Dendritic cell treated with granulocyte-macrophage colony-stimulating factor and Interleukin-4, amounts not matched to agents 40 ng/mL and 50 ng/mL, for 4 days (primary cell): ENCODE measurements at regions not wholly inside any gene's neighbourhood (a gene's known extent, or its start where the extent isn't known, plus 50 kb on each side); places are given as distances from the start of the nearest gene placed in this dataset.
"Not testable (repeated sequence)": the region's sequence is repeated elsewhere in the genome, so short reads cannot be mapped to it uniquely, and the experiment has no call there.

ENCODE experiments used
- H3K27ac Mint-ChIP-seq: one replicate; pipeline ENCODE4 v1.8.0; 2022; ENCODE audit warnings: mild to moderate bottlenecking, mixed read lengths
- H3K27me3 Mint-ChIP-seq: one replicate; pipeline ENCODE4 v1.8.0; 2022; ENCODE audit warnings: mild to moderate bottlenecking, mixed read lengths
- H3K36me3 Mint-ChIP-seq: one replicate; pipeline ENCODE4 v1.8.0; 2022; ENCODE audit warnings: low read depth, mixed read lengths
- H3K4me1 Mint-ChIP-seq: one replicate; pipeline ENCODE4 v1.8.0; 2022; ENCODE audit warnings: low read depth, mixed read lengths
- H3K4me3 Mint-ChIP-seq: one replicate; pipeline ENCODE4 v1.8.0; 2022; ENCODE audit warnings: mild to moderate bottlenecking, moderate library complexity, mixed read lengths
- H3K9me3 Mint-ChIP-seq: one replicate; pipeline ENCODE4 v1.8.0; 2022; ENCODE audit warnings: mixed read lengths
- intact Hi-C: fragments of 100-400 bp; cut with micrococcal nuclease; formaldehyde crosslinking; loops from one replicate; pipeline ENCODE4 v1.15.0; 2022

GRCh38 chr9:65566018-65566417 lies 109.7 kb upstream of the ZNG1E start:
- H3K4me1 Mint-ChIP-seq, H3K4me3 Mint-ChIP-seq, H3K36me3 Mint-ChIP-seq, H3K27me3 Mint-ChIP-seq, H3K27ac Mint-ChIP-seq, intact Hi-C loops: not testable (repeated sequence)
- peaks cover 33% of the 10 kb centered on the region for H3K9me3 Mint-ChIP-seq

GRCh38 chr9:65519018-65519417 lies 156.7 kb upstream of the ZNG1E start:
- H3K4me3 Mint-ChIP-seq, intact Hi-C loops, H3K9me3 Mint-ChIP-seq, H3K27me3 Mint-ChIP-seq, H3K4me1 Mint-ChIP-seq, H3K36me3 Mint-ChIP-seq, H3K27ac Mint-ChIP-seq: not testable (repeated sequence)

GRCh38 chr9:65514465-65514864 lies 161.3 kb upstream of the ZNG1E start:
- H3K27me3 Mint-ChIP-seq, intact Hi-C loops, H3K27ac Mint-ChIP-seq, H3K4me3 Mint-ChIP-seq, H3K36me3 Mint-ChIP-seq, H3K4me1 Mint-ChIP-seq, H3K9me3 Mint-ChIP-seq: not testable (repeated sequence)

- H3K36me3 Mint-ChIP-seq, intact Hi-C loops, H3K27me3 Mint-ChIP-seq, H3K4me3 Mint-ChIP-seq, H3K4me1 Mint-ChIP-seq, H3K27ac Mint-ChIP-seq: not testable (repeated sequence)
- H3K9me3 Mint-ChIP-seq = peaks cover 14% of the 10 kb centered on the region
Observed at GRCh38 chr9:65507897-65508296, 167.8 kb upstream of the ZNG1E start.

- not testable (repeated sequence) for H3K27me3 Mint-ChIP-seq
Observed at GRCh38 chr9:65504686-65505085, 171.0 kb upstream of the ZNG1E start.

GRCh38 chr9:65503696-65504095 lies 172.0 kb upstream of the ZNG1E start:
- H3K36me3 Mint-ChIP-seq, H3K27ac Mint-ChIP-seq, H3K4me1 Mint-ChIP-seq, intact Hi-C loops, H3K27me3 Mint-ChIP-seq, H3K4me3 Mint-ChIP-seq: not testable (repeated sequence)
- peaks cover 14% of the 10 kb centered on the region for H3K9me3 Mint-ChIP-seq

More at GRCh38 chr9:65504686-65505085, 171.0 kb upstream of the ZNG1E start:
- H3K9me3 Mint-ChIP-seq = peaks cover 14% of the 10 kb centered on the region
- intact Hi-C loops, H3K4me1 Mint-ChIP-seq, H3K36me3 Mint-ChIP-seq, H3K27ac Mint-ChIP-seq, H3K4me3 Mint-ChIP-seq: not testable (repeated sequence)

- intact Hi-C loops, H3K27ac Mint-ChIP-seq, H3K36me3 Mint-ChIP-seq, H3K27me3 Mint-ChIP-seq, H3K4me3 Mint-ChIP-seq, H3K4me1 Mint-ChIP-seq: not testable (repeated sequence)
- peaks cover 52% of the 10 kb centered on the region for H3K9me3 Mint-ChIP-seq
Observed at GRCh38 chr9:65482890-65483289, 192.8 kb upstream of the ZNG1E start.

GRCh38 chr9:65481291-65481690 lies 194.4 kb upstream of the ZNG1E start:
- intact Hi-C loops, H3K27me3 Mint-ChIP-seq, H3K4me3 Mint-ChIP-seq, H3K4me1 Mint-ChIP-seq, H3K36me3 Mint-ChIP-seq, H3K27ac Mint-ChIP-seq: not testable (repeated sequence)
- H3K9me3 Mint-ChIP-seq = peaks cover 45% of the 10 kb centered on the region

GRCh38 chr9:65474891-65475290 lies 189.9 kb upstream of the FOXD4L5 start:
- H3K4me1 Mint-ChIP-seq, H3K4me3 Mint-ChIP-seq, H3K27me3 Mint-ChIP-seq, H3K36me3 Mint-ChIP-seq, H3K27ac Mint-ChIP-seq, intact Hi-C loops: not testable (repeated sequence)
- H3K9me3 Mint-ChIP-seq = peaks cover 53% of the 10 kb centered on the region

GRCh38 chr9:65473059-65473822 lies 188.2 kb upstream of the FOXD4L5 start:
- H3K9me3 Mint-ChIP-seq = peaks cover 56% of the 10 kb centered on the region
- H3K4me1 Mint-ChIP-seq, intact Hi-C loops, H3K4me3 Mint-ChIP-seq, H3K27me3 Mint-ChIP-seq, H3K27ac Mint-ChIP-seq, H3K36me3 Mint-ChIP-seq: not testable (repeated sequence)

- peaks cover 63% of the 10 kb centered on the region for H3K9me3 Mint-ChIP-seq
- H3K27me3 Mint-ChIP-seq, H3K27ac Mint-ChIP-seq, H3K4me3 Mint-ChIP-seq, intact Hi-C loops, H3K4me1 Mint-ChIP-seq, H3K36me3 Mint-ChIP-seq: not testable (repeated sequence)
Observed at GRCh38 chr9:65471106-65471505, 186.1 kb upstream of the FOXD4L5 start.

GRCh38 chr9:65466911-65467734 lies 182.1 kb upstream of the FOXD4L5 start:
- H3K27ac Mint-ChIP-seq, H3K27me3 Mint-ChIP-seq, H3K4me1 Mint-ChIP-seq, H3K36me3 Mint-ChIP-seq, H3K4me3 Mint-ChIP-seq, intact Hi-C loops: not testable (repeated sequence)
- H3K9me3 Mint-ChIP-seq = peaks cover 66% of the 10 kb centered on the region

GRCh38 chr9:65465246-65465895 lies 180.4 kb upstream of the FOXD4L5 start:
- H3K27me3 Mint-ChIP-seq, H3K4me3 Mint-ChIP-seq, H3K27ac Mint-ChIP-seq, intact Hi-C loops, H3K36me3 Mint-ChIP-seq, H3K4me1 Mint-ChIP-seq: not testable (repeated sequence)
- H3K9me3 Mint-ChIP-seq = peaks cover 53% of the 10 kb centered on the region

GRCh38 chr9:65462476-65462875 lies 177.5 kb upstream of the FOXD4L5 start:
- H3K27me3 Mint-ChIP-seq, H3K4me1 Mint-ChIP-seq, H3K27ac Mint-ChIP-seq, intact Hi-C loops, H3K4me3 Mint-ChIP-seq, H3K36me3 Mint-ChIP-seq: not testable (repeated sequence)
- peaks cover 57% of the 10 kb centered on the region for H3K9me3 Mint-ChIP-seq
